ENCODE measurements at regions not wholly inside any gene's neighbourhood (a gene's known extent, or its start where the extent isn't known, plus 50 kb on each side); places are given as distances from the start of the nearest gene placed in this dataset.
"Not testable (repeated sequence)": the region's sequence is repeated elsewhere in the genome, so short reads cannot be mapped to it uniquely, and the experiment has no call there.

GRCh38 chr4:13678186-13678924, 50.8 kb upstream of the BOD1L1 start:
- Mint-ChIP-seq H3K4me1 (no peaks in the 10 kb centered on the region), H3K27me3 (peaks cover 2 to 13% of the 10 kb centered on the region in 2 donors), H3K4me3 (no peak overlapping the region), H3K9me3 (peaks cover 19 to 43% (median 29%) of the 10 kb centered on the region in 5 donors), H3K27ac (no peak overlapping the region), H3K36me3 (peaks cover 0 to 5% (median 0%) of the 10 kb centered on the region in 3 donors)
- no peaks in the 10 kb centered on the region for H3K4me1 ChIP-seq (ENCODE audit: insufficient read depth, low read length)
- H3K27me3 ChIP-seq (ENCODE audit: insufficient read depth, low read length, poor library complexity, severe bottlenecking): no peaks in the 10 kb centered on the region
- no peaks in the 10 kb centered on the region for H3K36me3 ChIP-seq (ENCODE audit: insufficient read depth, low read length)
- no peak for DNase-seq
- H3K27ac ChIP-seq (ENCODE audit: low read depth, low read length): no peak overlapping the region
- CTCF ChIA-PET: no interaction called here
- H3K9me3 ChIP-seq (ENCODE audit: low read length): peaks cover 6% of the 10 kb centered on the region
- POLR2A ChIA-PET: no interaction called here
- no peak overlapping the region for H3K4me3 ChIP-seq (ENCODE audit: low read length)

GRCh38 chr4:13681570-13681969, 54.0 kb upstream of the BOD1L1 start:
- H3K4me3 Mint-ChIP-seq: no peak overlapping the region
- no peaks in the 10 kb centered on the region for H3K27me3 ChIP-seq (ENCODE audit: insufficient read depth, low read length, poor library complexity, severe bottlenecking)
- no peak overlapping the region for H3K27ac ChIP-seq (ENCODE audit: low read depth, low read length)
- H3K27ac Mint-ChIP-seq: no peak overlapping the region
- H3K36me3 ChIP-seq (ENCODE audit: insufficient read depth, low read length): no peaks in the 10 kb centered on the region
- H3K4me3 ChIP-seq (ENCODE audit: low read length): no peak overlapping the region
- DNase-seq: no peak
- H3K27me3 Mint-ChIP-seq: peaks cover 2 to 13% of the 10 kb centered on the region in 2 donors
- H3K4me1 Mint-ChIP-seq: no peaks in the 10 kb centered on the region
- H3K9me3 Mint-ChIP-seq: peaks cover 26 to 48% (median 33%) of the 10 kb centered on the region in 5 donors
- peaks cover 6% of the 10 kb centered on the region for H3K9me3 ChIP-seq (ENCODE audit: low read length)
- POLR2A ChIA-PET: no interaction called here
- CTCF ChIA-PET: no interaction called here
- H3K36me3 Mint-ChIP-seq: peaks cover 0 to 5% (median 0%) of the 10 kb centered on the region in 3 donors
- H3K4me1 ChIP-seq (ENCODE audit: insufficient read depth, low read length): no peaks in the 10 kb centered on the region

GRCh38 chr4:13694256-13694655, 66.7 kb upstream of the BOD1L1 start:
- Mint-ChIP-seq H3K4me3 (no peak overlapping the region), H3K4me1 (no peaks in the 10 kb centered on the region), H3K36me3 (peaks cover 0 to 4% (median 0%) of the 10 kb centered on the region in 3 donors), H3K27ac (no peak overlapping the region), H3K9me3 (peaks cover 15 to 22% (median 16%) of the 10 kb centered on the region in 5 donors), H3K27me3 (peaks cover 8 to 16% of the 10 kb centered on the region in 2 donors)
- H3K27ac ChIP-seq (ENCODE audit: low read depth, low read length): no peak overlapping the region
- no peak overlapping the region for H3K4me3 ChIP-seq (ENCODE audit: low read length)
- CTCF ChIA-PET: no interaction called here
- POLR2A ChIA-PET: no interaction called here
- H3K27me3 ChIP-seq (ENCODE audit: insufficient read depth, low read length, poor library complexity, severe bottlenecking): no peaks in the 10 kb centered on the region
- no peaks in the 10 kb centered on the region for H3K9me3 ChIP-seq (ENCODE audit: low read length)
- no peaks in the 10 kb centered on the region for H3K36me3 ChIP-seq (ENCODE audit: insufficient read depth, low read length)
- DNase-seq: no peak
- no peaks in the 10 kb centered on the region for H3K4me1 ChIP-seq (ENCODE audit: insufficient read depth, low read length)

GRCh38 chr4:13698296-13698695, 70.8 kb upstream of the BOD1L1 start:
- H3K36me3 Mint-ChIP-seq: no peaks in the 10 kb centered on the region
- Histone ChIP-seq H3K27me3 (ENCODE audit: insufficient read depth, low read length, poor library complexity, severe bottlenecking) (no peaks in the 10 kb centered on the region), H3K9me3 (ENCODE audit: low read length) (no peaks in the 10 kb centered on the region), H3K36me3 (ENCODE audit: insufficient read depth, low read length) (no peaks in the 10 kb centered on the region), H3K4me1 (ENCODE audit: insufficient read depth, low read length) (no peaks in the 10 kb centered on the region), H3K27ac (ENCODE audit: low read depth, low read length) (no peak overlapping the region), H3K4me3 (ENCODE audit: low read length) (no peak overlapping the region)
- no peak overlapping the region for H3K4me3 Mint-ChIP-seq
- POLR2A ChIA-PET: no interaction called here
- peaks cover 7 to 16% of the 10 kb centered on the region in 2 donors for H3K27me3 Mint-ChIP-seq
- H3K4me1 Mint-ChIP-seq: no peaks in the 10 kb centered on the region
- peak overlapping the region in 1 of 8 donors; percentile 1 for H3K27ac Mint-ChIP-seq
- CTCF ChIA-PET: no interaction called here
- DNase-seq: no peak
- H3K9me3 Mint-ChIP-seq: peaks cover 0 to 3% (median 0%) of the 10 kb centered on the region in 5 donors

GRCh38 chr4:13700021-13700857, 72.7 kb upstream of the BOD1L1 start:
- no peak overlapping the region for H3K4me3 Mint-ChIP-seq
- peaks cover 0 to 7% of the 10 kb centered on the region in 2 donors for H3K27me3 Mint-ChIP-seq
- no peak overlapping the region for H3K27ac Mint-ChIP-seq
- Histone ChIP-seq H3K4me1 (ENCODE audit: insufficient read depth, low read length) (no peaks in the 10 kb centered on the region), H3K27me3 (ENCODE audit: insufficient read depth, low read length, poor library complexity, severe bottlenecking) (no peaks in the 10 kb centered on the region), H3K9me3 (ENCODE audit: low read length) (no peaks in the 10 kb centered on the region), H3K4me3 (ENCODE audit: low read length) (no peak overlapping the region), H3K36me3 (ENCODE audit: insufficient read depth, low read length) (no peaks in the 10 kb centered on the region), H3K27ac (ENCODE audit: low read depth, low read length) (no peak overlapping the region)
- no peaks in the 10 kb centered on the region for H3K9me3 Mint-ChIP-seq
- H3K4me1 Mint-ChIP-seq: no peaks in the 10 kb centered on the region
- CTCF ChIA-PET: no interaction called here
- POLR2A ChIA-PET: no interaction called here
- no peaks in the 10 kb centered on the region for H3K36me3 Mint-ChIP-seq
- no peak for DNase-seq

GRCh38 chr4:13700858-13701140, 73.3 kb upstream of the BOD1L1 start:
- DNase-seq; H3K4me3 ChIP-seq (ENCODE audit: low read length); H3K27ac ChIP-seq (ENCODE audit: low read depth, low read length); H3K27me3 ChIP-seq (ENCODE audit: insufficient read depth, low read length, poor library complexity, severe bottlenecking); H3K4me3 Mint-ChIP-seq; H3K9me3 Mint-ChIP-seq; H3K27me3 Mint-ChIP-seq; CTCF ChIA-PET; H3K4me1 ChIP-seq (ENCODE audit: insufficient read depth, low read length); H3K4me1 Mint-ChIP-seq; H3K27ac Mint-ChIP-seq; H3K9me3 ChIP-seq (ENCODE audit: low read length); H3K36me3 Mint-ChIP-seq; POLR2A ChIA-PET; H3K36me3 ChIP-seq (ENCODE audit: insufficient read depth, low read length): not testable (repeated sequence)

GRCh38 chr4:13701937-13702446, 74.5 kb upstream of the BOD1L1 start:
- H3K27me3 Mint-ChIP-seq: peaks cover 4 to 7% of the 10 kb centered on the region in 2 donors

GRCh38 chr4:13703096-13703495, 75.6 kb upstream of the BOD1L1 start:
- no peak overlapping the region for H3K4me3 ChIP-seq (ENCODE audit: low read length)
- DNase-seq: no peak
- H3K4me1 Mint-ChIP-seq: no peaks in the 10 kb centered on the region
- H3K9me3 Mint-ChIP-seq: no peaks in the 10 kb centered on the region
- no peaks in the 10 kb centered on the region for H3K36me3 ChIP-seq (ENCODE audit: insufficient read depth, low read length)
- H3K4me3 Mint-ChIP-seq: no peak overlapping the region
- ChIA-PET POLR2A (no interaction called here), CTCF (interaction anchor here (0.6 kb wide), 1 partner anchor 42 kb away, joined by 3 read pairs; no protein-coding TSS in a partner anchor)
- peaks cover 6 to 12% of the 10 kb centered on the region in 2 donors for H3K27me3 Mint-ChIP-seq
- H3K4me1 ChIP-seq (ENCODE audit: insufficient read depth, low read length): no peaks in the 10 kb centered on the region
- H3K27ac Mint-ChIP-seq: no peak overlapping the region
- no peaks in the 10 kb centered on the region for H3K9me3 ChIP-seq (ENCODE audit: low read length)
- H3K27ac ChIP-seq (ENCODE audit: low read depth, low read length): no peak overlapping the region
- H3K36me3 Mint-ChIP-seq: no peaks in the 10 kb centered on the region
- H3K27me3 ChIP-seq (ENCODE audit: insufficient read depth, low read length, poor library complexity, severe bottlenecking): no peaks in the 10 kb centered on the region

More at GRCh38 chr4:13701937-13702446, 74.5 kb upstream of the BOD1L1 start:
- no peak overlapping the region for H3K27ac Mint-ChIP-seq
- ChIA-PET POLR2A (no interaction called here), CTCF (no interaction called here)
- no peaks in the 10 kb centered on the region for H3K27me3 ChIP-seq (ENCODE audit: insufficient read depth, low read length, poor library complexity, severe bottlenecking)
- no peaks in the 10 kb centered on the region for H3K36me3 Mint-ChIP-seq
- no peaks in the 10 kb centered on the region for H3K36me3 ChIP-seq (ENCODE audit: insufficient read depth, low read length)
- no peak overlapping the region for H3K4me3 ChIP-seq (ENCODE audit: low read length)
- DNase-seq: no peak
- H3K9me3 ChIP-seq (ENCODE audit: low read length): no peaks in the 10 kb centered on the region
- H3K4me3 Mint-ChIP-seq: no peak overlapping the region
- H3K4me1 Mint-ChIP-seq: no peaks in the 10 kb centered on the region
- no peaks in the 10 kb centered on the region for H3K9me3 Mint-ChIP-seq
- no peak overlapping the region for H3K27ac ChIP-seq (ENCODE audit: low read depth, low read length)
- H3K4me1 ChIP-seq (ENCODE audit: insufficient read depth, low read length): no peaks in the 10 kb centered on the region

All from CD8-positive, alpha-beta memory T cell (primary cell).